Brain microvascular endothelial cell (primary cell): ENCODE measurements at regions not wholly inside any gene's neighbourhood (a gene's known extent, or its start where the extent isn't known, plus 50 kb on each side); places are given as distances from the start of the nearest gene placed in this dataset.

ENCODE experiments used
- DNase-seq: peaks from one replicate; pipeline ENCODE4 v3.0.0-alpha.2; 2020
- H3K27ac ChIP-seq: fragments of 250-450 bp; sonication (Bioruptor Pico); 2 replicates; pipeline ENCODE4 v1.5.1; 2020; ENCODE audit warnings: mild to moderate bottlenecking, moderate library complexity
- H3K27me3 ChIP-seq: fragments of 250-450 bp; sonication (Bioruptor Pico); replicated peaks from 2 replicates; pipeline ENCODE4 v1.5.1; 2020; ENCODE audit warnings: mild to moderate bottlenecking
- H3K36me3 ChIP-seq: fragments of 250-450 bp; sonication (Bioruptor Pico); replicated peaks from 2 replicates; pipeline ENCODE4 v1.5.1; 2020; ENCODE audit warnings: mild to moderate bottlenecking
- H3K4me3 ChIP-seq: 2 replicates; pipeline ENCODE4 v1.5.1; 2011; ENCODE audit warnings: low read depth, mild to moderate bottlenecking, control low read depth, low read length, moderate library complexity
- in situ Hi-C: cut with HindIII; loops from 2 replicates; pipeline ENCODE4 v1.10.0; 2017; ENCODE audit warnings: low sequenced_read_pairs, low pct_ligation_motif_present
- TF ChIP-seq, protein P1 (sequence below): IDR thresholded peaks from 2 replicates; pipeline ENCODE4 v1.5.1; 2011; ENCODE audit warnings: low read depth, mild to moderate bottlenecking, moderate library complexity, low read length, control low read depth, inconsistent platforms; ENCODE audit errors: missing control alignments

DNA sequence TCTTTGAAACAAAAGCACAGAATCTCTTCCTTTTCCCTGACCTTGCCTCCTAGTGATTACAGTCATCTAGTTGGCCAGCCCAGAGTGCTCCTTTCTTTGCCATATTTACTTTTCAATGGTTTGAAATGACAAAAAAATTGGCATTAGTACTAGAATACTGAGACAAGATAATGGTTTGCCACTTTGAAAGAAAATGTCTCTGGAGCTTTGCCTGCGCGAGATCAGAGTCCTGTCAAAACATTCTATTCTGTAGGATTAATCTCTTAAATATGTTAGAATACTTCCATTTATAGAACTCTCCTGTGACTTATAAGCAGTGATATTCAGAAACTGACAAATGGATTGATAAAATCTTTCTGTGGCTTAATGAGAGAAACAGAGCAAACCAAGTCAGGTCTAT is 484.0 kb upstream of the IZUMO3 start:
- no peaks in the 10 kb centered on the region for H3K27me3 ChIP-seq
- H3K4me3 ChIP-seq, result no peak overlapping the region
- DNase-seq, result no peak
- TF ChIP-seq, protein P1, sequence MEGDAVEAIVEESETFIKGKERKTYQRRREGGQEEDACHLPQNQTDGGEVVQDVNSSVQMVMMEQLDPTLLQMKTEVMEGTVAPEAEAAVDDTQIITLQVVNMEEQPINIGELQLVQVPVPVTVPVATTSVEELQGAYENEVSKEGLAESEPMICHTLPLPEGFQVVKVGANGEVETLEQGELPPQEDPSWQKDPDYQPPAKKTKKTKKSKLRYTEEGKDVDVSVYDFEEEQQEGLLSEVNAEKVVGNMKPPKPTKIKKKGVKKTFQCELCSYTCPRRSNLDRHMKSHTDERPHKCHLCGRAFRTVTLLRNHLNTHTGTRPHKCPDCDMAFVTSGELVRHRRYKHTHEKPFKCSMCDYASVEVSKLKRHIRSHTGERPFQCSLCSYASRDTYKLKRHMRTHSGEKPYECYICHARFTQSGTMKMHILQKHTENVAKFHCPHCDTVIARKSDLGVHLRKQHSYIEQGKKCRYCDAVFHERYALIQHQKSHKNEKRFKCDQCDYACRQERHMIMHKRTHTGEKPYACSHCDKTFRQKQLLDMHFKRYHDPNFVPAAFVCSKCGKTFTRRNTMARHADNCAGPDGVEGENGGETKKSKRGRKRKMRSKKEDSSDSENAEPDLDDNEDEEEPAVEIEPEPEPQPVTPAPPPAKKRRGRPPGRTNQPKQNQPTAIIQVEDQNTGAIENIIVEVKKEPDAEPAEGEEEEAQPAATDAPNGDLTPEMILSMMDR, result no peak
- no peaks in the 10 kb centered on the region for H3K36me3 ChIP-seq
- no peak overlapping the region for H3K27ac ChIP-seq
- in situ Hi-C loops, result no loop called here

DNA sequence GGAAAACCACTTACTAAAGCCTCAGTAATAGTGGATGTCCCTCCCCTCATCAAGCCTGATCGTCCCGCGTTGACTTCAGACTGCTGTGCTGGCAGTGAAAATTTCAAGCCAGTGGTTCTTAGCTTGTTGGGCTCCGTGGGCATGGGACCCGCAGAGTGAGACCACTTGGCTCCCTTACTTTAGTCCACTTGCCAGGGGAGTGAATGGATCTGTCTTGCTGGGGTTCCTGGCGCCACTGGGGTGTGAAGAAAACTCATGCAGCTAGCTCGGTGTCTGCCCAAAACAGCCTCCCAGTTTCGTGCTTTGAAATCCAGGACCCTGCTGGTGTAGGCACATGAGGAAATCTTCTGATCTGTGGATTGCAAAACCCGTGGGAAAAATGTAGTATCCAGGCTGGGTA is 480.0 kb upstream of the IZUMO3 start:
- Histone ChIP-seq H3K27ac (no peak overlapping the region), H3K4me3 (no peak overlapping the region), H3K27me3 (no peaks in the 10 kb centered on the region), H3K36me3 (no peaks in the 10 kb centered on the region)
- TF ChIP-seq, protein P1, result no peak
- in situ Hi-C loops, result no loop called here
- DNase-seq, result no peak

DNA sequence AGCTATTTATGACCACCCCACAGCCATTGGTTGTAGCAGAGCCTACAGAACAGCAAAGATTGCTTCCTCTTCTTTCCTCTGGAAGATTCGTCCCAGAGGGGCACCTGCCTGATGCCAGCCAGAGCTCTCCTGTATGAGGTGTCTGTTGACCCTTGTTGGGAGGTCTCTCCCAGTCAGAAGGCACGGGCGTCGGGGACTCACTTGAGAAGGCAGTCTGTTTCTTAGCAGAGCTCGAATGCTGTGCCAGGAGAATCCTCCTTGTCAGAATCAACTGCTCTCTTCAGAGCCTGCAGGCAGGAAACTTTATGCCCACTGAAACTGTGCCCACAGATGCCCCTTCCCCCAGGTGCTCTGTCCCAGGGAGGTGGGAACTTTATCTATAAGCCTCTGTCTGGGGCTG is 479.5 kb upstream of the IZUMO3 start:
- H3K27me3 ChIP-seq, result no peaks in the 10 kb centered on the region
- TF ChIP-seq, protein P1, result no peak
- no peaks in the 10 kb centered on the region for H3K36me3 ChIP-seq
- no peak overlapping the region for H3K27ac ChIP-seq
- no peak overlapping the region for H3K4me3 ChIP-seq
- no peak for DNase-seq
- in situ Hi-C loops, result no loop called here

DNA sequence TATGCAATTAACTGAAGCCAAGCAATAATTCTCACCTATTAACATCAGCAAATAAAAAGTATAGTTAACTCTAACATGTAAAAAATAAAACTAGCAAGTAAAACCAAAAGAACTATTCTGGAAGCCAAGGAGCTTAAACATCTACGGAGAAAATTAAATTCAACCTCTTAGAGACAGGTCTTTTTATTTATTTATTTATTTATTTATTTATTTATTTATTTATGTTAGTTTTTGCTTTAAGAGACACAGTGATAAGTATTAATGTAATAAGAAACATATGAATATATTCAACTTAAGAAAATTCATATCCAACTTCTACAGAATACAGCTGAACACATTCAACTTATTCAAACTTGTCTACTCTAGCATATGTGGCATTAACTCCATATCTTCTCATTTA is 472.1 kb upstream of the IZUMO3 start:
- DNase-seq, result no peak
- Histone ChIP-seq H3K27ac (no peak overlapping the region), H3K4me3 (no peak overlapping the region), H3K36me3 (no peaks in the 10 kb centered on the region), H3K27me3 (no peaks in the 10 kb centered on the region)
- TF ChIP-seq, protein P1, result no peak
- in situ Hi-C loops, result no loop called here

DNA sequence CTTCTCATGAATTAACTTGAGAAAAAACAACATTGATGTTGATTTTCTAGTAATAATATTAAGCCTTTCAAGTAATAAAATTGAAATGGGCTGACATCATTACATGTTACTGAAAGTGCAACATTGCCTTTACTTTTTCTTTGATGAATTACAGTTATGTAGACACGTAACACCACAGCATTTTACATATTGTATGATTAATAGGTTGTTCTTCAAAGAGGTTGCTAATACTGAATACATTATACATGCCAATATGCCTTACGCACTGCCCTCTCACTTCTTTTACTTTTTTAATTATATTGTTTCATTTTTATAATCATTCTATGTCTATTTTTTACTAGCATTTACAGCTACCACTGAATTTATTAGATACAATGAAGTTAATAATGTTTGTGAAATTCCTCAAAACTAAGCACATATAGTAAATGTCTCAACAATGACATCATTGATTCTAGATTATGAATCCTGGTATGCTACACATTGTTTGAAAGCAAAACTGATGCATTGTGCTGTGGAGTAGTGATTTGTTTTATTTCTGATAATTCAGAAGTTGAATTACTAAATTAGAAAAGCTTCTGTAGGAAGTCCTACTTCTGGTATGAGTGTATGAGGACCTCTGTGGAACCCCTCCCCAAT is 464.4 kb upstream of the IZUMO3 start:
- Histone ChIP-seq H3K4me3 (no peak overlapping the region), H3K27me3 (no peaks in the 10 kb centered on the region), H3K27ac (no peak overlapping the region), H3K36me3 (no peaks in the 10 kb centered on the region)
- TF ChIP-seq, protein P1, result no peak
- DNase-seq, result no peak
- in situ Hi-C loops, result no loop called here

DNA sequence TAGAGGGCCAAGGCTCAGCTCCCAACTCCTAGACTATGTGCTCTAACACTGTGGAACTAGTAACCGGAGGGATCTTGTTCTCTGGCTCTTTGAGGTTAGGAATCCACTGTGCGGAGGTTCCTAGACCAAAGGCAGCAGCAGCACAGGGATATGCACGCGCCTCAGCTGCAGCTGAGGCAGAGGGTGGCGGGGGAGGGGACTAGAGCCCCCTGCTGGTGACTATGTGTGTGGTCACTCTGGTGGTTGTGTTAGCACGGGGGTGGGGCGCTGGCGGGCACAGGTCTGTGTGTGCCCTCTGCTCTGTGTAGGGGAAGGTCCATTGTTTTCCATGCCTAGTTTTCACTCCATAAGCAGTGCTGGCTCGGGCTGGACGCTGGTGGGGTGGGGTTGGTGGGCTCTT is 458.0 kb upstream of the IZUMO3 start:
- Histone ChIP-seq H3K27me3 (no peaks in the 10 kb centered on the region), H3K27ac (no peak overlapping the region), H3K4me3 (no peak overlapping the region), H3K36me3 (no peaks in the 10 kb centered on the region)
- TF ChIP-seq, protein P1, result no peak
- in situ Hi-C loops, result no loop called here
- DNase-seq, result no peak
